ENCODE measurements at regions not wholly inside any gene's neighbourhood (a gene's known extent, or its start where the extent isn't known, plus 50 kb on each side); places are given as distances from the start of the nearest gene placed in this dataset.
A peak's percentile ranks its signal among the peaks of the same experiment; 100 is the strongest.
"Not testable (repeated sequence)": the region's sequence is repeated elsewhere in the genome, so short reads cannot be mapped to it uniquely, and the experiment has no call there.

DNA sequence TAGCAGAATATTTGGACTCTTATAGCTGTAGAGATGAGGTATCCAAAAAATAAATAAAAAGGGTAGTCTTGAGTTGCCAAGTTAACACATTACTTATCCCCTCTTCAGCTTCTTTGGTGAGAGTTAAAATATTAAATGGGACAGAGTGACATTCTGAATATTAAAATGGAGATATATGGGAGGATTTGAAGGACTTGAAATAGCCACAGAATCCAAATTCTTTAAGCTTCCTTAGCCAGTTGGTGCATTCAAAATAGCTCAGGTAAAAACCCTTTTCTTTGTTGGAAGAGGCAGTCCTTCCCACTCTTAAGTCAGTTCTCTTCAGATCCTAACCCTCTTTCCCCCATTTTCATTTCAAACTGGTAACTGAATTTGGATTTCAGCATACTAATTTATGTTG is 130.1 kb upstream of the KLF12 start:
- no peak for DNase-seq

DNA sequence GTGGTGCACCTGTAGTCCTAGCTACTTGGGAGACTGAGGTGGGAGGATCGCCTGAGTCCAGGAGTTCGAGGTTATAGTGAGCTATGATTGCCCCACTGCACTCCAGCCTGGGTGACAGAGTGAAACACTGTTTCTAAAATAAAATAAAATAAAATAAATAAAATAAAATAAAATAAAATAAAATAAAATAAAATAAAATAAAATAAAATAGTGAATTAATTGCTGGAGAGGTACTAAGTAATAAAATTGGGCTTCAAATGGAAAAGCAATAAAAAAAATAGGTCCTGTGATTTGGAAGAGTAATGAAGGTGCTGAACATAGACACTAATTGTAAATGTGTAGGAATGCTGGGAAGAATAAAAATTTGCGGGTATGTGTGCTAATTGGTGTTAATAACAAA is 126.2 kb upstream of the KLF12 start:
- not testable (repeated sequence) for DNase-seq

DNA sequence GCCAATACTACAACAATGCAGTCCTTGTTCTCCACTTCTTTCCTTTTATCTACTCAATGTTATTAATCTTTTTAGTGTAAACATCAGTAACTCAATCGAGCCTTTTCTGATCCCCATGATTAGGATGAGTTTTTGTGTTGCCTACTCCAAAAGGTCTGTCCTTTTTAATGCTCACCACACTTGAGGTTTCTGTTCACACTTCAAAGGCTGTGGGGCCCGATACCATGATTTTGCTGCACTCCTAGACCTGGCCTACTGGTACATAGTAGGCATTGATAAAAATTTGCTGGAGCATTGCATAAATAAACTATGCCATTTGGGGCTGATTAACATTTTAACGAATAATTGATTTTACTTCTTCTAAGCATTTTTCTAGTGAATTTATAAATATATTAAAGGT is 125.4 kb upstream of the KLF12 start:
- no peak for DNase-seq

DNA sequence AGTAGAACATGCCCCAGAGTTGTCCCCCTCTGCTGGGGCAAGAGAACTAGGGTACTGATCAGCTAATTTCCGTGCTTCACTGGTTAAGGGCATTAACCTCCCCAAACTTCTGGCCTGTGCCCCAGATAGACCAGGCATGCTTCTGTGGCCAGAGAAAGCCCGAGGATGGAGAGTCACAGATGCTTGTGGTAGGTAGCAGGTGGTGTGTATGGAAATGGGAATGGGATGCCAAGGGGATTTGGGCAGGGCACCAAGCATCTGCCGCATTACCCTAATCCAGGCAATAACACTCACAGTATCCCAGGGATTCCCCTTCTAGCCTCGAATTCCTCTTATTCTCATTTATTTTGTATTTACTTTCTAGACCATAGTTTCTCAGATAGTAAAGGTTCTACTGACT is 124.8 kb upstream of the KLF12 start:
- DNase-seq = no peak

DNA sequence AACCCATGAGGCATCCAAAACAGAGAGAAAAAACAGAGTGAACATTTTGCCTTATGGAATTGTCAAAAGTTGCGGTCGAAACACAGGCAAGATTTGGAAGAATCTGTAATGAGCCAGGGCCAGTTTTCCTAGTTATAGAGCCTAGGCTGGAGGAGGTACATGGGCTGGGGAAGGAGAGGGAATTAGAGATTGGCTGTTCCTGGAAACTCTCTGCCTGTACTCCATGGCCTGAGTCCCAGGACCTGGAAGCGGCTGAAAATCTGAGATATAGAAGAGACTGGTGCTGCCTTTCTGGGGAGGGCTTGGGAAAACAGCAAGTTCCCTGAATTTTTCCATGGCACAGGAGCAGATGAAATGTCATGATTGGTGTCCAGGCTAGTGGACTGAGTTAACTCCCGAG is 122.8 kb upstream of the KLF12 start:
- DNase-seq = no peak

DNA sequence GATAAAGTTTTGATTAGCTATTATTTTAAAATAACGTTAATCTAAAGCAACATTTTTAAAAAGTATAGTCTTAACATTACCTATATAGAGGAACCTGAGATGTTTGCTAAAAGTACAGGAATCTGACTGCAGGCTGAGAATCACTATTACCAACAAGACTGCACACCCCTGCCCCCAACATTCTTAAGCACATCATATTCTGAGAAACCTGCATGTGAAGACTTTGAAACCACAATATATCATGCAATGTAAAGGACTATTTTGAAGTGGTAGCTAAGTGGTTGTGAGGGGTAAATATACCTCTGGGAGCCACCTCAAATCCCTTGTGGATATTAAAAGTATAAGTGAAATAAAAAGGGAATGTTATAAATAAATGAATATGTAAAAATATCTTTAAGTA is 119.0 kb upstream of the KLF12 start:
- no peak for DNase-seq

DNA sequence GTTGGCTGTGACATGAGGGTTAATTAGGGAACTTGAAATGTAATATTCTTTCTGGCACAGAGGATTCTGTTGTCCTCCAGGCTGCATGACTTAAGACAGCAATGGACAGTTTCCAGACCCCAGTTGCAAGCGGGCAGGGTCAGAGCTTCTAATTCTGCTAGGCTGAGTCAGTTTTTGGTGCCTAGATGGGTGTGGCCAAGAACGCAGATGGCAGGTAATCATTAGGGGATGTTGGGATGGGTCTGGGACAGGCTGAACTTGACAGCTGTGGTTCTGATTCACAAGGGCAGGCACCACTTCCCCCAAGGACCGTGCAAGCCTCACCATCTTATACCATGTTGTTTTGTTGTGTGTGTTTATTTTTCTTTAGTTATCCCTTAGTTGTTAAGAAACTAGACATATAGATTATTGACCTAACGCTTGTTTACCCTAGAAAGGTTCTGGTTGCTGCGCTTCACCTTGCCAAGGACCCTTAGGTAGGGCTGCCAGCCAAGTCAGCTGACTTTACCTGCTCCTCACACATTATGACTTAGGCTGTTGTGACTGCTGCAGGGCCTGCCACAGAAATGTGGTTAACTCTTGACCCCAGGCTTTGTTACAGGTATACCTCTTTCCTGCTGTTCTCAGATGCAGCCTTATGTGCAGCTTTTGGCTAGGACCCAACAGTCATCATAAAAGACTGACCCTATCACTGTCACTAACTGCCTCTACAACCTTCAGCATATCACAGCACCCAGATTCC is 117.7 kb upstream of the KLF12 start:
- no peak for DNase-seq

DNA sequence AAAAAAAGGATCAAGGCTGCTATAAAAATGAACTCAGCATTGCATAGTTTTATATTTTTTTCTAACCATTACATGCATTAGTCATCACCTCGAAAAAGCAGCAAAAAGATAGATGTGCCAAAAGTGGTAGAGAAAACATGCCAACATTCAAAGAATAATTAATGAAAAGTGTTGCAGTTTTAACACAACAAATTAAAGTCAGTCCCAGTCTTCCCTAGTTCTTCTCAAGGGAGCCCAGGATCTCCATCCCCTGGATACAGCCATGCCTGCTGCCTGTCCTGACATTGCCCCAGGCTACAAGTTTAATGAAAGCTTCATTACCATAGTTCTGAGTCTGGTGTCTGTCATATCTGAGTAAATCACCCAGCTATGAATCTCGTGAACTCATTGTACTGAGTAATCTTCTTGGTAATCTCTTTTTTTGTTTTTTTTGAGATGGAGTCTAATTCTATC is 116.6 kb upstream of the KLF12 start:
- no peak for DNase-seq

DNA sequence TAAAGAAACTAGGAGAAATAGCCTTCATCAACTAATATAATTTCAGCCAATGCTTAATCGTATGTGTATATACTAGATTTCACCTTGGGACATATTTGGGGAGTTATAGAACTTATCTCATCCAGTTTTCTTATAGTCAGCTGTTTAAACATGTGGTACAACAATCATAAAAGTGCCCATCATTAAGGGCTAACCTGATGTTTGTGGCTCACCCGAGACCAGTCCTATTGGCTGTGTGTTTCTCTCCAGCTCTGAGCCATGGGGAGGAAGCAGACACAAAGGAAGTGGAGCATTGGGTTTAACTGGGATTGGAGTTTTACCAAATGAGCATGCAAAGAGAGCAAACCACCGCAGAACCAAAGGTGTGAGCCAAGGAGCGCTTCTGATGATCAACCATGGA is 114.3 kb upstream of the KLF12 start:
- DNase-seq = no peak

DNA sequence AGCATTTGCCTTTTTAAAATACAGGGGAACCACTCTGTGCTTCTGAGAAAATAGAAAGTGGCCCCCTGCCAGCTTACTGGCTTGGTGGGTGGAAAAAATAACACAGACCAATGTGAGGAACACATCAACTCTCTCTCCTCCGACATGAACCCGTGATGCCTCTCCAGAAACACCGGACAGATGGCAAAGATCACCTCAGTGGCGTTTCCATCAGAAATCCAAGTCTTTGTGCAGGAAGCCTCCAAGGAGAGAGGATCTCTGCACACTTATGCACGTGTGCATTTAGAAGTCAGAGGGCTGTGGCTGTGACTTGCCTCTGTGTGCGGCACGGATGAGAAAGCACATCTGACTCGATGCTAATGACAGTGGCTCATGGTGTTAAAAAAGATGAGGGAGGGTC is 112.3 kb upstream of the KLF12 start:
- peak; percentile 38 for DNase-seq

DNA sequence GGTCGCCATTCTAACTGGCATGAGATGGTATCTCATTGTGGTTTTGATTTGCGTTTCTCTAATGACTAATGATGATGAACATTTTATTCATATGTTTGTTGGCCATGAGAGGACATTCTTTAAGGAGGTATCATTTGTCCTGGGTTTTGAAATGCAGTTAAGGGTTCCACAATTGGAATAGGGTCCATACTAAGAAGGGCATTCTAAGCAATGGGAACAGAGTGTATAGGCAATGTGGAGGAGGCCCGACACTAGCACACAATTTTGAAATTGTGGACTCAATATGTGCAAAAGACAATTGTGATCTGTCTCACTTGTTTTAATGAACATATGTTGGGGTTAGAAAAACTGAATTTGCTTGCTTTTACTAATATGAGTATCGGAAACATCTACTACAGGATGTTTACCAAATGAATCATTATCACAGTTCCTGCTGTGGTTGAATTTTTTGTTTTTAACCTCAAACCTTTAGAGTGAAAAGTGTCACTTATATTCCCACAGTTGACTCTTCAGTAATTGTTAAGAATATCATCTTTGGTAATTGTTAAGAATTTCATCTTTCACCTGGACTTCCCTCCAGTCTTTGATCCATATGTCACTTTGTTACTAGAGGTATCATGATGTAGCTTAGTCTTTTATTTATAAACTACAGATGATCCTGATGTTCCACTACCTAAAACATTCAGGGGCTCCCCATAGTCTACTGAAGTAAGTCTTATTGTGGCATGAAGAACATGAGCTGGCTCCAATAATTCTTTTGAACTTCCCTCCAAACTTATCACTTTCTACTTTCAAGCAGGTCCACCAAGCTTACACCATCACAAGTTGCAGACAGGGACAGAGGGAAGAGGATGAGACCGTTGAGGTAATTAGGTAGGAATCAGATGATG is 109.7 kb upstream of the KLF12 start:
- no peak for DNase-seq

DNA sequence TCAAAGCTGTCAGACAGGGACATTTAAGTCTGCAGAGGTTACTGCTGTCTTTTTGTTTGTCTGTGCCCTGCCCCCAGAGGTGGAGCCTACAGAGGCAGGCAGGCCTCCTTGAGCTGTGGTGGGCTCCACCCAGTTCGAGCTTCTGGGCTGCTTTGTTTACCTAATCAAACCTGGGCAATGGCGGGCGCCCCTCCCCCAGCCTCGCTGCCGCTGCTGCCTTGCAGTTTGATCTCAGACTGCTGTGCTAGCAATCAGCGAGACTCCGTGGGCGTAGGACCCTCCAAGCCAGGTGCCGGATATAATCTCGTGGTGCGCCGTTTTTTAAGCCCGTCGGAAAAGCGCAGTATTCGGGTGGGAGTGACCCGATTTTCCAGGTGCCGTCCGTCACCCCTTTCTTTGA is 107.1 kb upstream of the KLF12 start:
- not testable (repeated sequence) for DNase-seq

DNA sequence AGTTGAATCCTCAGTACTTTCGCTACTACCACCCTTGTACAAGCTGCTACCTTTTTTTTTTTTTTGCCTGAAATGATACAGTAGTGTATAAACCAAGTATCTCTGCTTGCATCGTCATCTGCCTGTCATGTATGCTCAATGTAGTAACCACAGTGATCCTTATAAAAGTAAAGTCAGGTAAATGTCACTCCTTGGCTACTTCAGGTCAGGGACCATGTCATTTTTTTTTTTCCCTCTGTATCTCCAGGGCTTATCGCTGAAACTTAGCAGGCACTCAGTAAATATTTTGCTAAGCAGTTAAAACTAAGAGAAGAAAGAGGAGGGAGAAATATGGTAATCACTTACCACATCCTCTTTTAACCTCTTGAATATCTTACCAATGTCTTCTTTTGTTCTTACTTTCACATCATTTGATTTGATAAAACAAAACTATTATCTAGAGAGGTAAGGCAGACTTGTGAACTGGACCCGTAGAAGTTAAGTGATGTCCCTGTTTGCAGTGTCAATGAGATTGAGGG is 96.8 kb upstream of the KLF12 start:
- DNase-seq = no peak

DNA sequence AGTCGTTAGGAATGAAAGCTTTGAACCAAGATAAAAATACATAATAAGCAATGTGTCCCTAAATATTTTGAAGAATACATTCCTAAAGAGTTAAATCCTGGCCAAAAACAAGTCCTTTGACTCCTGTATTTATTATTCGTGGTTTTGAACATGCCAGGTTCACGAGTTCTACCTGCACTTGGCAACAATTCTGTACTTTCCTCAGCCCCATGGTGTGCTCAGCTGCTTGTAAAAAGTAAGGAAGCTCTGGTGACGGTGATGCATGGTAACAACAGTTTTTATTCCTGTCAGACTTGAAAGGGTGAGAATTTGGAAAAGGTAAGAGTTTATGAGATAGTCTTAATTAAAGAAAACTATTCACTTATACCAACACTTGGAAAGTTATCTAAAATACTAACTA is 95.0 kb upstream of the KLF12 start:
- no peak for DNase-seq

DNA sequence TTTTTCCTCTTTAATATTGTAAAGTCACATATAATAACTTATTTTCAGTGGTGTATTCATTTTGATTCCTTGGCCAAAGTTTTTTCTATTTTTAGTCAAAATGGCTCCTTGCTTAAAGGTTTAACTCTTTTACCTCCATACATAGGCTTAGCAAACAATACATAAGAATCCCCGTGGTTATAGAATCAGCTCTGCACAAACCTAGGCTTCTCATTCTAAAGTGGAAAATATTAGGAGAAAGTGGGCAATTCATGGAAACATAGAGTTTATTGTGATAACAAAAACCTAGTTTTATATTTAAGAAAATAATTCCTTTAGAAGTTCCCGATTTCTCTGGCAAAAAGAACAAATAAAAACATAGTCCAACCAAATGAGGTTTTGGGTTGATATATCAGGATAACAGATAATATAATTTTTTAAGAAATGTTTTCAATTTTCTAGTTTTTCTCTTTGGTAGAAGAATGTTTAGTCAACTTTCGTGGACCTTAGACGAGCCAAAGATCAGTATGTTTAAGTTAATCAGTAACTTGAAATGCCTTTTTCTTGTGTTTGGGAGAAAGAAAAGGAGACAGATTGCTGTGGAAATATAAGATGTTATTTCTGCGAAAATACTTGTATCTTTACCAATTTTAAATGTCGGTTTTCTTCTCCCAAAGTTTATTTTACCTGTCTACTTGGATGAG is 93.4 kb upstream of the KLF12 start:
- DNase-seq = no peak

DNA sequence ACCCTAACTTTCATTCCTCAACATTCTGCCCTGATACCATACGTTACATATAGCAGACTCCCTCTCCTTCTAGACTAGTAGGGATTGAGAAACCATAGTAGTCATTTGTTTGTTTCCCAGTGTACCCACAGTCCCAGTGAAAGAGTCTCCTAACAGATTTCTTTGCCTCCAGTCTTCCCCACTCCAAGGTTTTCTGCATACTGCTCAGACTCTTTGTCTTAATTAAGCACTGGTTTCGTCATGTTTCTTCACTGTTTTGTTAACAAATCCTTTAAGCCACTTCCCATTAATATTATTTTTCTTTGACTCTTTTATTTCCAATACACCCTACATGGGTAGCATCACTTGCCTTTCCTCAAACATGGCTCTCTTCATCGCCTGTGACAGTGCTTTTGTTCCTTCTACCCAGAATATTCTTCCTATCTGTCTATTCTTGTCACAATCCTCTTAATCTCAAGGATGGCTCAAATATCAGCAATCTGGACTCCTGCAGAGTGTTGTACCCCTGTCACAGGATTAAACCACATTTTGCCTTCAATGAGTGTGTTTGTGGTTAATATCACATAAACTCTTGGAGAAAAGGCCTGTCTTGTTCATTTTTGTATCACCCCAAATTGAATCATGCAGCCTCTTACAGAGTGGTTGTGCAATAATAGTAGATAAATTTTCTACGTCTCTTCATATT is 92.7 kb upstream of the KLF12 start:
- no peak for DNase-seq

DNA sequence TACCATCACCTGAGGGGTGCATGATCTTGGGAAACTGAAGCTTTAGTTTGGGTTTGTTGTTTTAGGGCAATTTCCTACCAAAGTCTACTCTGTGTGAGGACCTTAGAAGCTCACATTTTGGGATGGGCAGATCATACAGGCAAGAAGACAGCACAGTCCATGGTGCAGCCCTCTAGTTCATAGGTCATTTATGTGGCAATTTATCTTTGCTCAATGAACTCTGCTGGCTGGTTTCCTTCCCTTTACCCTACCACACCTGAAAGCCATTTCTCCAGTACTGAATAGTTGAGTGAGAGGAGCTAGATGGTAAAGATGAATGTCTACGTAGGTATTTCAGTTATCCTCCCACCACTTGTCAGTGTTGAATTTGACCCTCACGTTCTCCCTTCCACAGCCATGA is 87.5 kb upstream of the KLF12 start:
- DNase-seq = no peak

DNA sequence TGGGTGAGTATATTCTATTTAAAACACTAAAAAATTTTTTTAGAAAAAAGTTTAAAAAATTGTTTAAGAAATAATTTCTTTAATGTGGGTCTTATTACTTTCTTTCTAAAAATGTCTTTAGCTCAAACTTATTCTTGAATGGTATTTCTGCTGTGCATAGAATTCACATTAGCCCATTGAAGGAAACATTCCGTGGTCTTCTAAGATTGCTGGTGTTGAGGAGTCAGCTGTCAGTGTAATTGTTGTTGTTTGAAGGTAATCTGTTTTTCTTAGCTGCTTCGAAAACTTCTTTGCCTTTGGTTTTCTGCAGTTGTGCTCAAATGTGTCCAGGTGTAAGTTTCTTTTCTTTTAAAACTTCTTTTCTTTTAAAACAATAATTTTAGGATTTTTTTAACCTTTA is 85.4 kb upstream of the KLF12 start:
- no peak for DNase-seq

DNA sequence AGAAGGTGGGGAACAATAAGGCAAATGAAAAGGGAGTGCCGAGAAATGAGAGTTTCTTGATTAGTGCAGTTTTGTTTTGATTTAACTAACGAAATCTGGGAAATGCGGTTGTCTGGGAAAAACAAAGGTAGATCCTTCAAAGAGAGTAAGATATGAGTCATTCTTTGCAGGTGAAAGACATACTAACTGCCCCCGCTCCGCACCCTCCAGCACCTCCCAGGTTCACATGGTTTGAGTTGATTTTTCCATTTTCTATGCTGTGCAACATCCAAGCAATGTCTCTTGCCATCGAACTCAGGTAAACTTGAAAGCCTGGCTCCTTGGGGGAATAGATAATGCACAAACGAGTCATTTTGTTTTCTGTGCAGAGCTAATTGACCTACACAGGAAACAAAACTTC is 84.1 kb upstream of the KLF12 start:
- DNase-seq = peak; percentile 12

DNA sequence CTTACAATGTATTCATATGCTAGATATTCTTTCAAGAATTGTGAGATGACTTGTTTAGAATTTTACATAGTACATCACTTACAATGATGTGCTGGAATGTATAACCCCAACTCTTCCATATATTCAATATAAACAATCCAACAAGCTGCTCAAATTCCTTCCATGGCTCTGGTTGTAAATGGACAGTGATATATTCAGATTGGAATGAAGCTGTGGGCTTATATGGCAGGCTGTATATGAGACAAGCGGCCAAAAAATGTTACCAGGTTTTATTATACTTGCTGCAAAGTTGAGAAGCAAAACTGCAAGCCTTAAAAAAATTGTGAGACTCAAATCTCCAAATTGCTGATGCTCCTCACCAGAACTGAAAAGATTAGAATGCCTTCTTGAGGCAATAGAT is 83.6 kb upstream of the KLF12 start:
- no peak for DNase-seq

DNA sequence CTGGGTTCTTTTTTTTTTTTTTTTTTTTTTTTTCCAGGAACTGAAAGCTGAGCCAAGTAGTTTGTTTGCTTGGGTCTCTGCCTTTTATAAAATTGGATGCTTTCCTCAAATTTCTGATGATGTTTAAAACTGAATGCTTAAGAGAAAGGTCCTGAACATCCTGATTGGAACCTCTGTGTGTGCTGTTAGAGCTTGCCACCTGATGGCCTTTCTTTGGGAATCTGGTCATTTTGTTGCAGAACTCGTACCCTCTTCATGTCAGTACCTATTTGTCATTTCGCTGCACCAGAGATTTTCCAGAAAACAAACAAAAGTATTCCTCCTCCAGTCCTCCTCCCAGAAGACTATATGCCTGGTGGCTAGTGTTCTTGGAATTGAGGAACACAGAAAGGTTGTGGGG is 81.2 kb upstream of the KLF12 start:
- DNase-seq = no peak

DNA sequence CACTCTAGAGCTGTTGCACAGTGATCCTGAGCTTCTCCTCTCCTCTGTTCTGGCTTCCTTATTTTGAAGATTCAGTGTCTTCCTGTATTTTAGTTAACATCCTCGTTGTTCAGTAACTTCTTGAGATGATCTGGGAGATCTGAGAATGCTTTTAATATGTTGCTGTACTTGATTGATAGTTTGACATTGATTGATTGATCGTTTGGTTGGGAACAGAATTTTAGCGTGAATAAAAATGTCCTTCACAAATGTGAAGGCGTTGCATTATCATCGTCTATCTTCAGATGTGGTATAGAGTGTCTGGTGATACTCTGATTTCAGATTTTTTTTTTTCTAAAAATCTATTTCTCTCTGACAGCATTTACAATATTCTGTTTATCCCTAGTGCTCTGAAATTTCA is 80.1 kb upstream of the KLF12 start:
- no peak for DNase-seq
